ENCODE measurements at regions not wholly inside any gene's neighbourhood (a gene's known extent, or its start where the extent isn't known, plus 50 kb on each side); places are given as distances from the start of the nearest gene placed in this dataset.

GRCh38 chr4:111519683-111520082, 625.6 kb upstream of the FAM241A start:
- no peak for DNase-seq

- no peak for DNase-seq
These were observed 614.8 kb upstream of the FAM241A start for GRCh38 chr4:111530446-111530845.

- DNase-seq: no peak
These were observed 609.5 kb upstream of the FAM241A start for GRCh38 chr4:111535792-111536191.

- no peak for DNase-seq
These were observed 608.1 kb upstream of the FAM241A start for GRCh38 chr4:111537165-111537564.

GRCh38 chr4:111537871-111538270, 607.4 kb upstream of the FAM241A start:
- no peak for DNase-seq

GRCh38 chr4:111540671-111541070, 604.6 kb upstream of the FAM241A start:
- DNase-seq: no peak

- no peak for DNase-seq
These were observed 603.2 kb upstream of the FAM241A start for GRCh38 chr4:111542056-111542455.

- DNase-seq: no peak
These were observed 598.4 kb upstream of the FAM241A start for GRCh38 chr4:111546881-111547280.

GRCh38 chr4:111556141-111556781, 589.0 kb upstream of the FAM241A start:
- DNase-seq: no peak

- DNase-seq: no peak
These were observed 588.4 kb upstream of the FAM241A start for GRCh38 chr4:111556851-111557250.

- no peak for DNase-seq
These were observed 582.4 kb upstream of the FAM241A start for GRCh38 chr4:111562826-111563225.

GRCh38 chr4:111572470-111572869, 572.8 kb upstream of the FAM241A start:
- DNase-seq: no peak

- DNase-seq: no peak
These were observed 571.9 kb upstream of the FAM241A start for GRCh38 chr4:111573386-111573785.

- no peak for DNase-seq
These were observed 565.5 kb upstream of the FAM241A start for GRCh38 chr4:111579767-111580166.

GRCh38 chr4:111595456-111595855, 549.8 kb upstream of the FAM241A start:
- DNase-seq: no peak

GRCh38 chr4:111596491-111596890, 548.8 kb upstream of the FAM241A start:
- no peak for DNase-seq

- no peak for DNase-seq
These were observed 543.6 kb upstream of the FAM241A start for GRCh38 chr4:111601671-111602070.

- DNase-seq: no peak
These were observed 542.4 kb upstream of the FAM241A start for GRCh38 chr4:111602848-111603247.

GRCh38 chr4:111605111-111605510, 540.1 kb upstream of the FAM241A start:
- no peak for DNase-seq

GRCh38 chr4:111610681-111611080, 534.6 kb upstream of the FAM241A start:
- DNase-seq: no peak

GRCh38 chr4:111618908-111619307, 526.3 kb upstream of the FAM241A start:
- no peak for DNase-seq

- no peak for DNase-seq
These were observed 516.8 kb upstream of the FAM241A start for GRCh38 chr4:111628437-111628836.

- no peak for DNase-seq
These were observed 514.5 kb upstream of the FAM241A start for GRCh38 chr4:111630705-111631104.

- no peak for DNase-seq
These were observed 513.8 kb upstream of the FAM241A start for GRCh38 chr4:111631215-111631999.
